ENCODE measurements at regions not wholly inside any gene's neighbourhood (a gene's known extent, or its start where the extent isn't known, plus 50 kb on each side); places are given as distances from the start of the nearest gene placed in this dataset.

DNA sequence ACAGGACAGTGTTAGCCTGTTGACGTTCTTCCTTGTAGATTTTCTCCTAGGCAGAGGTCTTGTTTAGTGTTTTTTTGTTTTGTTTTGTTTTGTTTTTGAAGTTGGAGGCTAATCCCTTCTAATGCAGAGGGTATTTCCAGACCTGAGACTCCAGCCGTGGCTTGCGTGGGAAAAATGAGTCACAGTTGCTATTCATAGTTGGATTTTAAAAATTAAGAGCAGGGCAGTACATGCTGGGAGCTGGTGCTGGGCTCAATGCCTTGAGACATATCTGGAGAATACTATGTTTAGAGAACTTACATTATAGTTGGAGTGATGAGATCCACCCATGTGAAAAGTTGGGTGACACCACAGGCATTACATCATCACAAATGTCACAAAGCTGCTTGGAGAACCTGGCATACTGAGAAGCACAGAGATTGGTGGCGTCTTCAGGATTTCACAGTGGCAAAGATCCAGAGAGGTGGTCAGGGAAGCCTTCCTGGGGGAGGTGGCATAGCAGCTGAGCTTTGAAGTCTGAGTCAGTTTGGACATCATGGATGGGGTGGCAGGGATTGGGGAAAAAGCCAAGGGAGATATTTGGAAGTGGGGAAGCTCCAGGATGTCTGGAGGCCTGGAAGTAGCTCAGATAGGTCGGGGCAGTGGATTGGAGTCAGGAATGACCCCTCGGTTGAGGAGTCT lies 249.4 kb downstream of the LOXHD1 start:
- no peak for DNase-seq (ENCODE audit: low read depth in 2 of 2, low spot score in 1 of 2)

- no peak for DNase-seq (ENCODE audit: low read depth in 2 of 2, low spot score in 1 of 2)
These were observed 248.6 kb downstream of the LOXHD1 start for GRCh38 chr18:46408334-46408987.

DNA sequence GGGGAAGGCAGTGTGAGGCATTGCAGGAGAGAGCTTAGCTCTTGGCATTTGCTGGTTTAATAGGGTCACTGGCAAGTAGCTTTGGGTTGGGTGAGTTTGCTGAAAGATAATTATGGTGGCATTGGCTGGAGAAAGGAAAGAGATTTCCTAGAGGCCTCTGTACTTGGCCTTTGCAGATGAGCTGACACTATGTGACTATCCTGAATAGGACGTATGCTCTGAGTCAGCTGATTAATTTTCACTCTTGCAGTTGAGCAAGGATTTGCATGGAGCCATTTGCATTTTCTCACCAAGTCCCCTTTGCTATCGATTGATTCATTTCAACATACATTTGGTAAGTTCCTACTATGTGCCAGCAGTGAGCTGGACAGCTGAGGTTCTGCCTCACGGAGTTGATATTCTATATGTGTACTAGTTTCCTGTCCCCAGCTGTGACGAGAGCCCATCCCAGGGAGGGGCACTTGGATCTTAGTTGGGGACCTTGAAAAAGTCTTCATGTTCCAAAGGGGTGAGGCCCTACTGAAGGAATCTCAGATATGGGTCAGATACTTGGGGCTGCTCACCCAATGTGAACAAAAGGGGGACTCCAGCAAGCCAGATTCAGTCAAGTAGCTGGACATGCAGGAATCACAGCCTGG lies 245.7 kb downstream of the LOXHD1 start:
- no peak for DNase-seq (ENCODE audit: low read depth in 2 of 2, low spot score in 1 of 2)

DNA sequence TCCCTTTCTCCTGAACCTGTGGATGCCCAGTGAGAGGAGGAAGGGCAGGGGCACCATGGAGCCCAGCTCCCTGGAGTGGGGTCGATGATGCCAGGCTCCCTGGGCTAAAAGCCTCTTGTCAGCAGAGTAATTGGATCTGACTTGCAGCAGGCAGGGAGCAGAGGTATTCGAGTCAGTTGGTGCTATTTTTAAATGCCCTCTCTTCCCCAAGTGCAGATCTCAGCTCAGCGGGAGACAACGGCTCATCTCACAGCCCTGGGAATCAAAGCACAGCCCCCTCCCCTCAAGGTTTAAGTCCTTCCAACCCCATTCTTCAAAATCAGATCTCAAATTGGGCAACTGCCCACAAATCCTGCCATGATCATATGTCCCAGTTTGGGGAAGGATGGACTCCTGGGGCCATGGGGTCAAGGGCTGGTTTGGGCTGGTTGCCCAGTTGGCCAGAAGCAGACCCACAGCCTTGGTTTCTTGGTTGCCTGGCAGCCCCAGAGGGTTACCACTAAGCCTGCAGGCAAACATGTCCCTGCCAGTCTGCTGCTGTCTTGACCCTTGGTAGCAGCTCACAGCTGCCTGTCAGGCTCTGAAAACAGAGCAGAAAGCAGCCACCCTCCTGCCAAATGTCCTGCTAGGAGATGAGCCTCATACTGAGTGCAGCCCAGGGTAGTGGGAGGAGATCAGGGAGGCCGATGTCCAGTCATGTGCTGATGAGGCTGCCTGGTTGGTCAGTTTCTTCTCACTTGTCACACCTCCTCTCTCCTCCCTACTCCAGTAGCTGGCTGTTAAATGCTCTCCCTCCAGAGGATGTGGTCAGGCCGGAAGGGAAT lies 244.9 kb downstream of the LOXHD1 start:
- no peak for DNase-seq (ENCODE audit: low read depth in 2 of 2, low spot score in 1 of 2)

- DNase-seq (ENCODE audit: low read depth in 2 of 2, low spot score in 1 of 2), result no peak
These were observed 244.1 kb downstream of the LOXHD1 start for GRCh38 chr18:46412916-46413315.

- no peak for DNase-seq (ENCODE audit: low read depth in 2 of 2, low spot score in 1 of 2)
These were observed 243.3 kb downstream of the LOXHD1 start for GRCh38 chr18:46413684-46414083.

- no peak for DNase-seq (ENCODE audit: low read depth in 2 of 2, low spot score in 1 of 2)
These were observed 242.2 kb downstream of the LOXHD1 start for GRCh38 chr18:46414863-46415262.

- no peak for DNase-seq (ENCODE audit: low read depth in 2 of 2, low spot score in 1 of 2)
These were observed 241.3 kb downstream of the LOXHD1 start for GRCh38 chr18:46415532-46416252.

- no peak for DNase-seq (ENCODE audit: low read depth in 2 of 2, low spot score in 1 of 2)
These were observed 240.0 kb downstream of the LOXHD1 start for GRCh38 chr18:46416706-46417638.

GRCh38 chr18:46418663-46419260 lies 238.3 kb downstream of the LOXHD1 start:
- DNase-seq (ENCODE audit: low read depth in 2 of 2, low spot score in 1 of 2), result no peak

- no peak for DNase-seq (ENCODE audit: low read depth in 2 of 2, low spot score in 1 of 2)
These were observed 237.5 kb downstream of the LOXHD1 start for GRCh38 chr18:46419391-46420141.

DNA sequence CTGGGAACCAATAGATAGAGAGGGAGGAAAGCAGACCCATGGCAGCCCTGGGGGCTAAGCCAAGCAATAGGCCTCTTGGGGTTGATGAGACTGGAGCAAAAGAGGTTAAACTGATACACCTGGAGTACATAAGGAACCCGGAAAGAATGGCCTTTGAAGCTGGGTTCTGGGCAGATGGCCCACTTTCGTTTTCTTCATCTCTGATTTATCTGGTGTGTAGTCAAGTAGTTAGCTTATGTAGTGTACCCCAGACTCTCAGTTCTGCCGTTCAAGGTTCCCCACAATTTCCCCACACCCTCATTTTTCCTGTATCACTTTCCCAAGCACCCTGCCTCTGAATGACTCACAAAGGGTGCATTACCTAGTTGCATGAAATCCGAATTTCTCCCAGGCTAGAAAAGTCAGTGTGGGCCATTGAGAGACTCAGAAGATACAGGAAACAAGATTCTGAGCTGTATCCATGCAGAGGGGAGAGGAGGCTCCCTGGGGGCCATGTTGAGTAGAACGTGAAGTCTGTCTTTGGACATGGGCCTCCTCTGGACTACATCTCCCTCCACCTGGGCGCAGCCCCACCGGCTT lies 235.0 kb downstream of the LOXHD1 start:
- DNase-seq (ENCODE audit: low read depth in 2 of 2, low spot score in 1 of 2), result no peak

DNA sequence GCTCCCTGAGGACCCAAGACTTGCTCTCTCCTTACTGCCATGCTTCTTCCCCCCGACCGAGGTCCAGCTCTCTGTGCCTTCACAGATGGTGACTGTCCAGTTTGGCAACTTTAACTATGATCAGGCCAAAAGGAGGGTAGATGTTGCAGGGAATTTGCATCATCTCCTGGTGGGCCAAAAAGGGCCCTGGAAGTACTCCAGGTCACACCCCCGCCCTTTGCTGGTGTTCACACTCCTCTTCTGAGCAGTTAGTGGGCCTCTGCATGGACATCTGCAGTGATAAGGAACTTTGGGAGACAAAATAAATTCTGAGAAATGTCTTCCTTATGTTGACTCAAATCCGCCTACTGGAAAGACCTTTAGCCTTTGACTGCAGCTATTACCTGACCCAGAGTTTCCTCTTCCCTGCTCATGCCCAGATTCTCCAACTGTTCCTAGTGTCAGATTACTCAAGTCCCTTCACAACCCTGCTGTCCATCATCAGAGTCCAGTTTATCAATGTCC lies 234.4 kb downstream of the LOXHD1 start:
- DNase-seq (ENCODE audit: low read depth in 2 of 2, low spot score in 1 of 2), result no peak

GRCh38 chr18:46423226-46423805 lies 233.7 kb downstream of the LOXHD1 start:
- DNase-seq (ENCODE audit: low read depth in 2 of 2, low spot score in 1 of 2), result no peak

- no peak for DNase-seq (ENCODE audit: low read depth in 2 of 2, low spot score in 1 of 2)
These were observed 232.1 kb downstream of the LOXHD1 start for GRCh38 chr18:46424898-46425297.

GRCh38 chr18:46425511-46425910 lies 231.5 kb downstream of the LOXHD1 start:
- no peak for DNase-seq (ENCODE audit: low read depth in 2 of 2, low spot score in 1 of 2)

- no peak for DNase-seq (ENCODE audit: low read depth in 2 of 2, low spot score in 1 of 2)
These were observed 230.9 kb downstream of the LOXHD1 start for GRCh38 chr18:46426021-46426678.

All from stimulated activated CD8-positive, alpha-beta memory T cell treated with anti-CD3 and anti-CD28 coated beads, Interleukin-4, amount 100 ng/mL, for 1 hour (primary cell).